GM19468 (cell line): ENCODE measurements at regions not wholly inside any gene's neighbourhood (a gene's known extent, or its start where the extent isn't known, plus 50 kb on each side); places are given as distances from the start of the nearest gene placed in this dataset.
A peak's percentile ranks its signal among the peaks of the same experiment; 100 is the strongest.
"Not testable (repeated sequence)": the region's sequence is repeated elsewhere in the genome, so short reads cannot be mapped to it uniquely, and the experiment has no call there.

ENCODE experiments used
- ATAC-seq: cut with Tn5 transposase; IDR thresholded peaks from one replicate; pipeline ENCODE4 v1.9.1; 2021; ENCODE audit warnings: mild to moderate bottlenecking, moderate library complexity, moderate number of reproducible peaks; ENCODE audit not compliant: unreplicated experiment; ENCODE audit errors: extremely low read depth

DNA sequence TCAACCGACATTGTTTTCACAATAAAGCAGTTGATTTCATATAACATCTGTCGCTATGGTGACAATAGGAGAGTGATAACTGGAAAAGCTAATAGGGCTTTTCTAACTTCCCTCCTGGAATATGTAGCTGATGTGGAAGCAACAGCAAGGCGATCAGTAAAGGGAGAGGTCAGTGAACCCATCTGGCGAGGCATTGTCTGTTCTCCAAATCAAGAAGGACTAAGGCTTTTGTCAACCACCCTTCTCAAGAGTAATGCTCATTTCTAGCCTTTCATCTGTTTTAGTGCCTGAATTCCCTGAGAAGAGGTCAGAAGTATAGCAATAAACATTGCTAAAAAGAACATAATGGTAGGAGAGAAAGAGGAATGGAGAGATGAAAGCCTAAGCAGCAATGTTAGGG lies 201.3 kb downstream of the AKAP7 start:
- no peak for ATAC-seq

DNA sequence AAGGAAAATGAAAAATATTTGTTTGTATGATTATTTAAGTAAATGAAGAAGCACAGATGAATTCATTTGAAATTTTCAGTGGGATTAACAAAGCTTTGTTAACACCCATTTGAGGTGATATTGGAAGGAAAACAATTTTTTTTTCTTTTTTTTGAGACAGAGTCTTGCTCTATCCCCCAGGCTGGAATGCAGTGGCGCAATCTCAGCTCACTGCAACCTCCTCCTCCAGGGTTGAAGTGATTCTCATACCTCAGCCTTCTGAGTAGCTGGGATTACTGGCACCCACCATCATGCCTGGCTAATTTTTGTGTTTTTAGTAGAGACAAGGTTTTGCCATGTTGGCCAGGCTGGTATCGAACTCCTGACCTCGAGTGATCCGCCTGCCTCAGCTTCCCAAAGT lies 211.6 kb downstream of the AKAP7 start:
- ATAC-seq = not testable (repeated sequence)

DNA sequence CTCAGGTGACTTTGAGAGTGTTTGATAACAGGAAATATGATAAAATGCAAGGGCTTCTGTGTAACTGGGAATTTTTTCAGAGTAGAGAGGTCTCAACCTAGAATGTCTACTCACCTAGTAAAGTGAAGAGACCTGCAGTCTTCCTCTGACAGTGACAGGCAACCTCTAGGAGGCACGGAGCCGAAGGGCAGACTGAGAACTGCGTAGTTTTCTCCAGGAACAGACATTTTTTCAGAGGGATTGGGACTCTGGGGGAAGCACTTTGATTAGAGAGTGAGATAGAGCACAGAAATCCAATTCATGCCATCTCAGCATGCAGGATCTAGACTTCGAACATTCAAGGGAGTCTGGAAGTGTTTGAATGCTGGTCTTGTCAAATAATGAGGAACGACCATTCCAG lies 213.3 kb downstream of the AKAP7 start:
- ATAC-seq = no peak

DNA sequence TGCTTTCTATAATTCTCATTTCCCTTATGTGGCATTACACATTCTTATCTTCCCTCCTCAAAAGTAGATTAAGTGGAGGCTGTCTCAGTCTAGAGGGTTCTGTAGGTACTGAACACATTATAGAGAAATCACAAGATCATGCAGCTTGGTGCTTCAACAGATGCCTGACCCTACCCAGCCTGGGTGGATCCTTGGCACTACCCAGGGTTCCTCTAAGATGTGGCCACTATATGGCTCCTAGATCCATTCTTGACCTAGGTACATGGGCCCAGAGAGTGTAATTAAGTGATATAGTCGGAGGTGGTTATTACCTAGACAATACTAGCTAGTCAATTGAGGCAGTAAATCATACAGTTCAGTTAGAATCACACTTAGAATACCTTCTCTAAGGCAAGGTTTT lies 213.9 kb downstream of the AKAP7 start:
- ATAC-seq = no peak

DNA sequence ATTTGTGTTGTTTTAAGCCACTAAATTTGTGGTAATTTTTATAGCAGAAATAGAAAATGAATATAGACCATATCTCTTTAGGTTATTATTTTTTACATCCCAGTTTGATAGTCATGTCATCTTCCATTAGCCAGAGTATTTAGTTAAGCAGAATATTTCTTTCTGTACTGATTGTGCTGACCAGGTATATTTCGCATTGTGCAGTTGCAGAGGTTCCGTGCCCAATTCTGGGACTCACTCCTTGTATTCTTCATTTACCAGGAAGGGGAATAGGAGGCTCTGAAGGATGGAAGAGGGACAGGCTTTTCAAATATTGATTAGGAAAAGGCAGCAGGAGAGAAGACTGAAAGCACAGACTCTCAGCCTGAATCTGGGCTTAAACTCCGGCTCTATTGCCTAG lies 217.8 kb downstream of the AKAP7 start:
- no peak for ATAC-seq

DNA sequence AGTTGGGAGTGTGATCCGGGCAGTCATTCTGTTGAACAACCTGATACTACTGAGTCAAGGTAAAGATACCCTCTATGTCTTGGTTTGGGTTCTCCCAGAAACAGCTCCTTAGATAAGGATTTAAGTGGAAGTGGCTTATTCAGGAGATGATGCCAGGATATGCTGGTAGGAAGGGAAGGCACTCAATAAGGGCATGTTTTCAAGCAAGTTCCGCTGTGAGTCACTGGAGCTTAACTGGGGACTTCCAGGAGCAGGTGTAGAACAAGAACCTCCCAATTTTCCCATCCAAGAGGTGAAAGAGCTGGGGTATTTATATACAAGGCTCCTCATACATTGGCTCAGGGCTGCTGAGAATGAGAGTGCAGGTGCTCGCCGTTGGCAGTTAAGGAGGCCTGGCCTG lies 218.6 kb downstream of the AKAP7 start:
- no peak for ATAC-seq

DNA sequence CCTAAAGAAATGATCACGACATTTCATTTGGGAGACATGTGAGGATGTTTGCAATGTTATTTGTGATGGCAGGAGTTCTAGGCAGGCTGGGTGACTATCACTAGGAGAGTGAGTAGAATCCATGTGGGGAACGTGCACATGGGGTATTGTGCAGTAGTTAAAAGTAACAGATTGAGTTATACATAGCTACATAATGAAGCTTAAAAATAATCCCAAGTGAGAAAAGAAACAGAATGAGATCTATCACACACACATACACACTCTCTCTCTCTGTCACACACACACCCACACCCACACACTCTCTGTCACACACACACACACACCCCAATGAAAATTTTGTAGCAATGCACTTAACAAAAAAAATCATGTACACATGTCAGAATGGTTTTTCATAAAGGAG lies 218.7 kb upstream of the ARG1 start:
- ATAC-seq = no peak

DNA sequence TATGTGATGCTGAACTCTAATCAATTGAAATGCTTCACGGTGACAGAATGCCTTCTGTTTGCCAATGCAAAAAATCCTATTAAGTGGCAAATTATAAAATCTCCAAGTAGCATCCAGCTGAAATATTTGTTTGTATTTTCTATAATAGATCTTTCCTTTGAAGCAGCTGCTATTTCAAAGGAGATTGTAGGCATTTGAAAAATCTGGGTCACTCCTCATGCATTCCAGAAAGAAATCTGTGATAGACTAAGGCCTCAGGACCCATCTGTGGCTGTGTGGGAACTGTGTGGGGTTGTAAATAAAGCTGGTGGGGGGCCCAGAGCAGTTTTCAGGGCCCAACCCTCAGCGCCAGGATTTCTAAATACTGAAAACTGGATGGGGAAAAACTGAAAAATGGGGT lies 216.9 kb upstream of the ARG1 start:
- ATAC-seq = no peak

DNA sequence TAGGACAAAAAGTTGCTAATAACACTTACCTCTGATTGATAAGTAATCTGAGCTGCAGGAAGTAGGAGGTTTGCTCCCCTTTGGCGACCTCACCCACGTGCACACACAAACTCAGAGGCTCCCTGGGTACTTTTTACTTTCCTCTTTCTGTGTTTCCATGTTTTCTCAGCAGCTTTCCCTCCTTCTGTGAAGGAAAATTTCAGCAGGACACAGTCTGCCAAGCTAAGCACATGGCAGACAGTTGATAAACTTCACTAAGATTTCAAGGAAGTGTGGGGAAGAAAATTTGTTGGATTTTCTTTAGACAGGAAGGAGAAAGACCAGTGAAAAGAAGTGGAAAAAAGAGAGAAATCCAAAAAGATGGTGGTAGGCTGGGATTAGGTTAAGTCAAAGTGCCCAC lies 215.5 kb upstream of the ARG1 start:
- ATAC-seq = no peak

DNA sequence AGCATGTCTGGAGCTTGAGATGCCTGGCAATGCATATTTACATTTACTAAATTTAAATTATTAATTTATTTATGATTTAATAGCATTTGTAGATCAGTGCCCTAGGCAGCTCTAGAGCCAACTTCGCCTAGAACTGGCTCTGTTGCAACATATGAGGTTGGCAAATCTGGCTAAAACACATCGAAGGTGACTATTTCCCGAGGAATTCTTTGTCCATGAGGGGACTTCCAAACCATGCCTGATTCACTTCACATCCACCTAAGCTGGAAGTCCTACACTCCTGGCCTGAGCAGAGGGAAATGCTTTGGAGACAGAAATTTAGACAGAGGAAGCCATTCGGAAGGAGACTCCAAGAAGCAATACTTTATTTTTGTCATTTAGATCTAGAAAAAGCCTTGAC lies 211.0 kb upstream of the ARG1 start:
- ATAC-seq = no peak

DNA sequence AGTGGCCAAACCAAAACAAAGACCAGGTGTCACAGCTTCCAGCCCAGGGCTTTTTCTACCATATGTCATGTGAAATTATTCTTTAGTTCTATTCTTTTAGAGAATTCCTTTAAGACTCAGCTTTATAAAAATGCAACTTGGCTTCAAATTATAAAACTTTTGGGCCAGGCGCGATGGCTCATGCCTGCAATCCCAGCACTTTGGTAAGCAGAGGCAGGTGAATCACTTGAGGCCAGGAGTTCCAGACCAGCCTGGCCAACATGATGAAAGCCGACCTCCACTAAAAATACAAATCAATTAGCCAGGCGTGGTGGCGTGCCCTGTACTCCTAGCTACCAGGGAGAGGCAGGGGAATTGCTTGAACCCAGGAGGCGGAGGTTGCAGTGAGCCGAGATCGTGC lies 210.3 kb upstream of the ARG1 start:
- ATAC-seq = no peak

DNA sequence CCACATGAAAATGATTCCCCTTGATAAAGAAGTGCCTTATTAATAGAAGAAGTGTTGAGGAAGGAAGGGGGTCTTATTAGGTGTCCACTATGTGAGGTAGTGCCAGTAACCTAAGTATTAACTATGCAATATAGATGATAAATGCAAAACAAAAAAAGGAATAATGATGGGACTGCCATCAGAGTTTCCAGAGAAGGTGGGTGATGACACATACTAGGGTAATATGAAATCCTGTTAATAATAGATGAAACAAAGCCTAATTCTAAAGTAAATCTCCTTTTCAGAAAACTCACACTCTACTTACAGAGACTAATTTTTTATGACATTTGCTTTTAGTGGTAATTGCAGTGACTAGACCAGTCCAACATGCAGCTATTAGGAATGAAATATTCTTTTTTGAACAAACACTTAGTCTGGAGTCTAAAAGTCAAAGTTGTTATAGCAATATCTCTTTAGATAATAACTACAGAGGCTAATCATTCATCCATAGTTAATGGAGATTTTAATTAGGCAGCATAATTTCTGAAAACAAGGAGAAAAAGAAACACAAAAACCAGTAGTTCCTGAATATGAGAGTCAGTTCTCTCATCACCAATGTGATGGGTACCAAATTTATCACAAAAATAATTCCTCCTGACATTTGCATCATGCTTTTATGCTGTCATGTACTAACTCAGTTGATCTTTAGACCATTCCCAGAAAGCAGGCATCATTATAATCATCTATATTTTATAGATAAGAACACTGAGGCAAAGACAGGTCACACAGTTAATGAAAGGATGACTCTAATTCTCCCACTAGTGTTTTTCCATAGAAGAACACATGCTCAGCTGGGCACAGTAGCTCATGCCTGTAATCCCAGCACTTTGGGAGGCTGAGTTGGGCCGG lies 208.8 kb upstream of the ARG1 start:
- ATAC-seq = no peak

DNA sequence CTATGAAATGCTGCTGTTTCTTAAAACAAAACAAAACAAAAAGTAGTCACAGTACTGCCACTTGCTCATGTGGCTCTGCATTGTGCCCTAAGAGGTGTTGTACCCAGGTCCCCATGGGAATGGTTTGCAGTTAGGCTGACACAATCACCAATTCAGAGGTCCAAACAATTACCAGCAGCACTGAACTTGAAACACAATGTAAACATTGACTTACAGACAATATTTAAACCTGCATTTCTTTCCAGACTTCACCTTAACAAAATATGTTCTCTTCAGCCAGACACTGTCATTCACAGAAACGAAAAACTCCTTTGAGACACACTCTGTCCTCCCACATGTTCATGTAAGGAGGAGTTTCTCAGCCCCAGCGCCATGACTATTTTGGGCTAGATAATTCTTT lies 206.8 kb upstream of the ARG1 start:
- no peak for ATAC-seq

DNA sequence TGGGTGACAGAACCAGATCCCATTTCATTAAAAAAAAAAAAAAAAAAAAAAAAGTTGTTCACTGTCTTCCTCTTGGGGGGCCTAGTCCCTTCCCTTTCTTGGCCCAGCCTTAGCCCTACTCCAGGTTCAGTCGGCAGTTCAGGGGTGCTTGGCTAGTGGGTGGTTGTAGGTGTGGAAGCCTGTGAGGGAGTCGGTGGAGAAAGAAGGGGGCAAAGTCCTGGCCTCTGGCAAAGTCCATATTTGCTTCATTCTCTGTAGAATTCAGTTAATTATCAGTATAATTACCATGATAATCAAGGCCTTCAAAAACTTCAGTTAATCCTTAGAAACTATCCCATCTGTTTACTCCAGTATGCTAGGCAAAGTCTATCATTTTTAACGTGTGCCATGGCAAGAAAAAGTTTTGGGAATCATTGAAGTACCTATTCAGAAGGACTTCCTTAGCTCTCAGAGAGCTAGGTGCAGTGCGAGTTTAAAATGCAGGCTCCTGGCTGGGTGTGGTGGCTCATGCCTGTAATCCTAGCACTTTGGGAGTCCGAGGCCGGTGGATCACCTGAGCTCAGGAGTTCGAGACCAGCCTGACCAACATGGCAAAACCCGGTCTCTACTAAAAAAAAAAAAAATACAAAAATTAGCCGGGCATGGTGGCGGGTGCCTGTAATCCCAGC lies 205.7 kb upstream of the ARG1 start:
- no peak for ATAC-seq

DNA sequence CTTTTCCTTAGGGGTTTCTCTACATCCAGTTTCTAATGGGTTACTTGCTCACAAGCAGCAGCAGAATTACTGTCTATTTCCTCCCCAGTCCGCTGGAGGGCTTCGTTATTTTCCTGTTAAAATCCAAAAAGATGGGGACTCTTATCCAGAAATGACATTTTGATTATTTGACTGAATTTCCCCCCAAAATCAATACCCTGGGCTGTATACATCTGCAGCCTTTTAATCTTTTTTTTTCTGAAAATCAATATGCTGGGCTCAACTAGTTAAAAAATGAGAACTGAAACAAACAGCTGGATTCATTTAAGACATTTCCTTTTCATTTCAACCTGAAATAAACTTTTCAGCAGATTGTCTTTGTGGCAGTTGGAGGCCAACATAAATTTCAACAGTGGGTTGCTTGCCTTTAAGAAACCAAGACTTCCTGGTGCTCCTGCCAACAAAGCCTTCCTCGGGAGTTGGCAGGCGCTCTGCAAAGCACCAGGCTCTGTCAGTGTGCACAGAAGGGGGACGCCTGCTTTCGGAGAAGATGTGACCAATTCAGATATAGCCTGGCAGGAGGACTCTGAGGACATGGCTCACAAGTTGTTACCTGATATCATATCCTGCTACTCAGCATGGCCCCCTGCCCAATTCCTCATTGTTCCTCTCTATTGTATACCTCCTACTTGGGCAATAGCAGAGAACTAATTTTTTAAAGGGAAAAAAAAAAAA lies 204.7 kb upstream of the ARG1 start:
- peak; percentile 71 for ATAC-seq

DNA sequence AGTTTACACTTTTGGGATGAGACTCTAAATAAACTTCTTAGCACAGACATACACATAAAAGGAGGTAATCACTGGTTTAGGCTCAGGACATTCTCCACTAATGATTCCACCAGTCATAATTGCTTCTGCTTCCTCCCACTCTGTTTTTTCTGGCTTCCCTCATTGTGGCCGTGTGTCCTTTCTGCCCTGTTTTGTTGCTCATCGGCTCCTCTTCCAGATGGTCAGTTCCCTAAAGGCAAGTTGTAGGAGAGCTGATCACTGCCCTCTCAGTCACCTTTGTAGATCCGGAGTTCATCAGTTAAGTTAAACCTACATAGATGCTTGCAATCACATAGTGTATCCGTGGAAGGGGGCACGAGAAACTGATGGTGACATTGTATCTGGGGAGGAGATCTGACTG lies 200.5 kb upstream of the ARG1 start:
- ATAC-seq = no peak

DNA sequence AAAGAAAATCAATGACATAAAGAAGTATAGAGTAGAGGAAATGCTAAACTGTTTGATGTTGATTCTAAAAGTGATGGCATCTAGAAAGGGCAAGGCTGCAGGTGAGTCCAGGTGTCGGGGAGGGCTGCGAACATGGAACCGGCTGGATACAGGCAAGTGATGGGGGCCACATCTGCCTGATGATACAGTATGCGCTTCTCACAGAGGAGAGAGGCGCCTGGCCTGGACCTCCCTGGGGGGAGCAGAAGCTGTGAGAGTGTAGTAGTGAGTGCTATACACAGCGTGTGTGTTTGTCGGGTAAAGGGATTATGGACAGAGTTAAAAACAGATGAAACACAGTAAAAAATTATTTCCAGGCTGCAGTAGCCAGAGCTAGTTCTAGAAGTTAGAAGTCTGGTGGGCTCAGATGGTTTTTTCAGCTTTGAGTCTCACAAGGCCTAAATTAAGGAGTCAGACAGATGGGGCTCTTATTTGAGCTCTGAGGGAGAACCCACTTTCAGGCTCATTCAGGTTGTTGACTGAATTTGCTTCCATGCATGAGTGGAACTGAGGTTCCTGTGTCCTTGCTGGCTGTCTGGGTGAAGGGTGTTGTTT lies 195.8 kb upstream of the ARG1 start:
- ATAC-seq = no peak

DNA sequence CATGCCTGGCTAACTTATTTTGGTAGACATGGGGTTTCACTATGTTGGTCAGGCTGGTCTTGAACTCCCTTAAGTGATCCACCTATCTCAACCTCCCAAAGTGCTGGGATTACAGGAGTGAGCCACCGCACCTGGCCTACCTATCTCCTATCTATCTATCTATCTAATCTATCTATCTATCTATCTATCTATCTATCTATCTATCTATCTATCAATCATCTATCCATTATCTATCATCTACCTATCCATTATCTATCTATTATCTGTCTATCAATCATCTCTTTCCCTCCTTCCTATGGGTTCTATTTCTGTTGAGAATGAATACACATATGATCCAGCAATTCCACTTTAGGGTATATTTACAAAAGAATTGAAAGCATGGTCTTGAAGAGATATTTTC lies 194.2 kb upstream of the ARG1 start:
- ATAC-seq = no peak

DNA sequence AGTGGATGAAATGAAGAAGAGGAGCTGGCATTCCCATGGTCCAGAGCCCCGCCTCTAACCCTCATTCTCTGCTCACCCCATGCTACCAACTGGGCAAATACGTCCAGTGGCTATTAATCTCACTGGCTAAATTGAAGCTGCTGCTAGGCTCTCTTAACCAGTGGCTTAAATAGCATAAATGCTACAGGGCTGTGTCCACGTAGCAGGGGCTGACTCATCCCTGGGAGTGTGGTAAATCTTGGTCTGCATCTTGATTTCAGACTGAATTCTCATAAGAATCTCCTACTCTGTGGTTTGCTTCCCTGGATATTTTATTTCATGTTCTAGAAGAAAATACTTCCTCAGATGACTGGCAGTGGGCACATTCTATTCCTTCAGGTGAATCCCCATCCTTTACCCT lies 193.1 kb upstream of the ARG1 start:
- ATAC-seq = no peak

DNA sequence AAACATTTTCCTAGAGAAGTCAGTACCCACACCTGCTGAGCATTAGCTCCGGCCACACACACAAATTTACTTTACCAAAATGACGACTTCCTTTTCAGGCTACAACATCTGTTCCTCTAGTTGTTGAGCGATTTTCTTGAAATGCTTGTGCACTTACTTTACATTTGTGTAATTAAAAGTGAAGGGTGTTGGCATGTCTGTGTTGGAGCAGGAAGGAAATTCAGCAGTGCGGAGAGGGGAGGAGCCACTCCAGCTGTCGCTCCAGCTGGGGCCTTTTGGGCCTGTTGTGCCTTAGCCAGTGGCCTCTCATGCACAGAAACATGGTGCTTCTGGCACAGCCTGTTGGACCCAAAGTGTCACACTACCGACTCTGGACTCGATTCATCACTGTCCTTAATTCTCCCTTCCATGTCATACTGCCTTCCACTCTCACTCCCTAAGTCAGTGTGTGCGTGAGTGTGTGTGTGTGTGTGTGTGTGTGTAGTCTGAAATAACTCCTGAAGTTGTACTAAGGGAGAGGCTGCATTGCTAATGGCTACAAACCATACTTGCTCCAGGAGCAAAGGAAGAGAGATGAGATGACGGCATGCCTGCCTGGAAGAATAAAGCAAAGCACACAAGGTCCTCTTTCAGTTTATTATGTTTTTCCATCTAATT lies 191.8 kb upstream of the ARG1 start:
- no peak for ATAC-seq
